ENCODE measurements at regions not wholly inside any gene's neighbourhood (a gene's known extent, or its start where the extent isn't known, plus 50 kb on each side); places are given as distances from the start of the nearest gene placed in this dataset.

DNA sequence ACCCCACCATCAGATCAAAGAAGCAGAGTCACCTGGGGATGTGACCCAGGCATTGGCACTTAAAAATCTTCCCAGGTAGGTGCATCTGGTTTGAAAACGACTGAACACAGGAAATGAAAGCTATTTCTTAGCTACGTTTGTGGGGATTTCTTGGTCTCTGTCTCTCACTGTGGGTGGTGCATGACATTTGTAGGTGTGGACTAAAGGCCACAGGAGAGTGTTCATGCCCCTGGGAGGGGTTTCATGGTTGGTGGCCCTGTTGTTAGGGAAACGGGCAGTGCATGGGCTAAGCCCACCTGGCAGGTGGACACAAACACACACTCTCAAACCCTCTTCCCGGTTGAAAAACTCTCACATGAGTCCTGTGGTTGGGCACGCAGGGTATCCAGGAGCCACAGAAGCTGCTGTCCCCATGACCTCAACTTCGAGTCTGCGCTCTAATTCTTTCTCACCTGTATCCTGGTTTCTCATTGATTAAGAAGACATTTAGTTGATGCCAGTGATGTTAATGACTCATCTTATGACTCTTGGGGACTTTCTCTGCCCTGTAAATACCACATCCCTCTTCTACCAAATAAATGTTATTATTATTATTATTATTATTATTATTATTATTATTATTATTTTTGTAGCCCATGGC, 119.4 kb downstream of the MRPS6 start:
- H3K9me3 ChIP-seq, result no peaks in the 10 kb centered on the region
- intact Hi-C loops (cut with DNase I; ENCODE audit: low total_unique reads), result no loop called here
- no peaks in the 10 kb centered on the region for H3K27me3 ChIP-seq
- H3K4me3 ChIP-seq, result no peak overlapping the region
- no peaks in the 10 kb centered on the region for H3K36me3 ChIP-seq
- DNase-seq (ENCODE audit: low spot score in 2 of 2), result no peak
- no peak for TF ChIP-seq POLR2A (IDR thresholded peaks at IDR 0.05)
- TF ChIP-seq POLR2AphosphoS5 (IDR thresholded peaks at IDR 0.05), result no peak
- TF ChIP-seq, protein P1, sequence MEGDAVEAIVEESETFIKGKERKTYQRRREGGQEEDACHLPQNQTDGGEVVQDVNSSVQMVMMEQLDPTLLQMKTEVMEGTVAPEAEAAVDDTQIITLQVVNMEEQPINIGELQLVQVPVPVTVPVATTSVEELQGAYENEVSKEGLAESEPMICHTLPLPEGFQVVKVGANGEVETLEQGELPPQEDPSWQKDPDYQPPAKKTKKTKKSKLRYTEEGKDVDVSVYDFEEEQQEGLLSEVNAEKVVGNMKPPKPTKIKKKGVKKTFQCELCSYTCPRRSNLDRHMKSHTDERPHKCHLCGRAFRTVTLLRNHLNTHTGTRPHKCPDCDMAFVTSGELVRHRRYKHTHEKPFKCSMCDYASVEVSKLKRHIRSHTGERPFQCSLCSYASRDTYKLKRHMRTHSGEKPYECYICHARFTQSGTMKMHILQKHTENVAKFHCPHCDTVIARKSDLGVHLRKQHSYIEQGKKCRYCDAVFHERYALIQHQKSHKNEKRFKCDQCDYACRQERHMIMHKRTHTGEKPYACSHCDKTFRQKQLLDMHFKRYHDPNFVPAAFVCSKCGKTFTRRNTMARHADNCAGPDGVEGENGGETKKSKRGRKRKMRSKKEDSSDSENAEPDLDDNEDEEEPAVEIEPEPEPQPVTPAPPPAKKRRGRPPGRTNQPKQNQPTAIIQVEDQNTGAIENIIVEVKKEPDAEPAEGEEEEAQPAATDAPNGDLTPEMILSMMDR (IDR thresholded peaks at IDR 0.05), result no peak
- H3K27ac ChIP-seq, result no peak overlapping the region
- H3K4me1 ChIP-seq, result no peaks in the 10 kb centered on the region

DNA sequence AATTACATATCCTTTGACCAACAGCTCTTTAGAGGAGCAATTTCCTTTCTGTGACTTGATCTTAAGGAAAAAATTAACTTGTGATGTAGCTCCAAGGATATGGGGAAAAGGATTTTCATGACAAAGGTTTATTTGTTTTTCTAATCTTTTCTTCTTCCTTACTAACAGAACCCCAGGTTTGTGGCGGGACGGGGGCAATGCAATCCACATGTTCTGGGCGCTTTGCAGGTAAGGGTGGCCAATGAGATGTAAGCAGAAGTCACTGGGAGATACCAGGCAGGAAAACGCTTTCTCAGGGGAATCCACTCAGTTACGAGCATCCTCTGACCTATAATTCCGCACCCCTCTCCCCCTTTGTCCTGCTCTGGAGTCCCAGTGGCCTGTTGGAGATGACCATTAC, 122.0 kb downstream of the MRPS6 start:
- Histone ChIP-seq H3K27ac (no peak overlapping the region), H3K4me3 (no peak overlapping the region), H3K27me3 (no peaks in the 10 kb centered on the region), H3K36me3 (no peaks in the 10 kb centered on the region), H3K4me1 (no peaks in the 10 kb centered on the region), H3K9me3 (no peaks in the 10 kb centered on the region)
- TF ChIP-seq, protein P1 (IDR thresholded peaks at IDR 0.05), result no peak
- TF ChIP-seq POLR2A (IDR thresholded peaks at IDR 0.05) (no peak), POLR2AphosphoS5 (IDR thresholded peaks at IDR 0.05) (no peak)
- intact Hi-C loops (cut with DNase I; ENCODE audit: low total_unique reads), result no loop called here
- no peak for DNase-seq (ENCODE audit: low spot score in 2 of 2)

DNA sequence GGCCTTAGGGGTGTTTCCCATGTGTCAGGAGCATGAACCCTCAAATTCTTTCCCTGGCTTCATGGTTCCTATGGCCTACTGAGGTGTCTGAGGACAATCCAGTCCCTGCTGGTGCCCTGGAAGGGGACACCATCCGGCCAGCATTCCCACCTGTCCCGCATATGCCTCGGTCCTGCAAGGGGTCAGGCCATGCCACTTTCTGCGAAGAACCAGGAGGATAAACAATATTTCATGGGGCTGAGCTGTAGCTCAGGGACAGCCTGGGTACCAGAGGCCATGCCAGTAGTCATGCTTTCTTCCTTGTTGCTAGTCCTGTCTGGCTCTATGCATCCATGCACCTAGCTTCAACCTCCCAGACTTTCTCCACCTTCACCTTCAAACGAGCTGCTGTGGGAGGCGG, 123.6 kb downstream of the MRPS6 start:
- intact Hi-C loops (cut with DNase I; ENCODE audit: low total_unique reads), result no loop called here
- no peak for TF ChIP-seq POLR2A (IDR thresholded peaks at IDR 0.05)
- TF ChIP-seq, protein P1 (IDR thresholded peaks at IDR 0.05), result no peak
- no peak for TF ChIP-seq POLR2AphosphoS5 (IDR thresholded peaks at IDR 0.05)
- Histone ChIP-seq H3K9me3 (no peaks in the 10 kb centered on the region), H3K27ac (no peak overlapping the region), H3K36me3 (no peaks in the 10 kb centered on the region), H3K4me3 (no peak overlapping the region), H3K4me1 (no peaks in the 10 kb centered on the region), H3K27me3 (no peaks in the 10 kb centered on the region)
- no peak for DNase-seq (ENCODE audit: low spot score in 2 of 2)

DNA sequence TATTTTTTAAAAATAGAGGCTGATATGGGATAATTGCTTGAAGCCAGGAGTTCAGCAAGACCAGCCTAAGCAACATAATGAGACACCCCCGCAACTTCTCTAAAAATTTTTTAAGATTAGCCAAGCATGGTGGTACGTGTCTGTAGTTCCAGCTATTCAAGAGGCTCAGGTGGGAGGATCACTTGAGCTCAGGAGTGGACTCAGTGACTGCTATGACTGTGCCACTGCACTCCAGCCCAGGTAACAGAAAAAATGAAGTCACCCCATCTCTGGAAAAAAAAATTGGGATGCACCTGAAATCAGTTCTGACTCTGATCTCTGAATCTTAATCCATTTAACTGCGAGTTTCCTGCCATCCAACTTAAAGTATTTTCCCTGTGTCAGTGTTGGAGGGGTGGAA, 124.2 kb downstream of the MRPS6 start:
- no peaks in the 10 kb centered on the region for H3K9me3 ChIP-seq
- H3K27ac ChIP-seq, result no peak overlapping the region
- no peaks in the 10 kb centered on the region for H3K36me3 ChIP-seq
- intact Hi-C loops (cut with DNase I; ENCODE audit: low total_unique reads), result no loop called here
- H3K4me1 ChIP-seq, result no peaks in the 10 kb centered on the region
- no peaks in the 10 kb centered on the region for H3K27me3 ChIP-seq
- TF ChIP-seq POLR2A (IDR thresholded peaks at IDR 0.05) (no peak), POLR2AphosphoS5 (IDR thresholded peaks at IDR 0.05) (no peak)
- TF ChIP-seq, protein P1 (IDR thresholded peaks at IDR 0.05), result no peak
- no peak overlapping the region for H3K4me3 ChIP-seq
- DNase-seq (ENCODE audit: low spot score in 2 of 2), result no peak

DNA sequence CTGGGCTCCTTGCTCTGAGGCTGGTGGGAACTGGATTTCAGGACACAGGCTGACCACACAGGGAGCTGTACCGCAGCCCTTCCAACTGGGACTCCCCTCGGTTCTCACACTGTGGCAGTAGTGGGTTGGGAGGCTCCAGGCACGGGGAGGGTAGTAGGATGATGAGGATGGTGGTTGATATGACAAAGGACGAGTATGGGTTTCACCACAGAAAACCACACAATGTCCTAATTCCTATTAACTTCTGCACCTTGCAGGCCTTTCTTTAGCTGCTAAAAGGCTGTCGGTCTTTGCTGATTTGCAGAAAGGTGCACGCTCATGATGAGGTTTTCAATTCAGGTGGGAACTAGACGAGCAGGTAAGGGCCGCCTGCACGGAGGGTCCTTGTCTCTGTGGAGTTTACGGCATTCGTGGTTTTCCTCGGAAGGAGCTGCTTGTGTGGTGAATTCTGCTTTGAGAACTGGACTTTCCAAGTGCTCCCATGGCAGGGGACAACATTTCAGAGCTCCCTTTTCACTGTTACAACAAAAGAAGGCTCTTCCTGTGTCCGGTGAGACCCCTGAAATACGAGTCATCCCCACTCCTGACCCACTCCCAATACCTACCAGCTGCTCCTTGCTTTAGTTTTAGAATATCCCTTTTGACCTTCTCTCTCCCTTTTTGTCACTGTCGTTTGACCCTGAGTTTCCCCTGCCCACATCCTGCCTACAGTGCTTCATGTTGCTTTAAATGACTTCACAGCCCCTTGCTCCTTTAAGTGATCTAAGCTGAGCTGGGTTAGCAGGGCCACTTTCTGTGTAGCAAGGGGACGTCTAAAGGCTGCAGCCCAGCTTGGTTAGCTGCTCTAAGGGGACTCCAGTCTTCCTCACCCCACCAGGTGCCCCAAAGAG, 125.1 kb downstream of the MRPS6 start:
- Histone ChIP-seq H3K9me3 (no peaks in the 10 kb centered on the region), H3K27ac (no peak overlapping the region), H3K36me3 (no peaks in the 10 kb centered on the region), H3K4me1 (no peaks in the 10 kb centered on the region), H3K4me3 (no peak overlapping the region), H3K27me3 (no peaks in the 10 kb centered on the region)
- DNase-seq (ENCODE audit: low spot score in 2 of 2), result no peak
- no peak for TF ChIP-seq POLR2AphosphoS5 (IDR thresholded peaks at IDR 0.05)
- TF ChIP-seq, protein P1 (IDR thresholded peaks at IDR 0.05), result no peak
- TF ChIP-seq POLR2A (IDR thresholded peaks at IDR 0.05), result no peak
- intact Hi-C loops (cut with DNase I; ENCODE audit: low total_unique reads), result no loop called here

All from breast epithelium (tissue), 4 donors.